Astrocyte of the hippocampus (primary cell): ENCODE measurements at regions not wholly inside any gene's neighbourhood (a gene's known extent, or its start where the extent isn't known, plus 50 kb on each side); places are given as distances from the start of the nearest gene placed in this dataset.
A peak's percentile ranks its signal among the peaks of the same experiment; 100 is the strongest.

Source experiments
- DNase-seq: peaks from one replicate; pipeline ENCODE4 v3.0.0; 2011; ENCODE audit warnings: low read depth, low spot score

GRCh38 chr15:94177112-94177511 lies 54.2 kb upstream of the MCTP2 start:
- DNase-seq = no peak

GRCh38 chr15:94175420-94175819 lies 55.9 kb upstream of the MCTP2 start:
- DNase-seq = no peak

- DNase-seq = peak; percentile 35
Observed at GRCh38 chr15:94174399-94174802, 57.0 kb upstream of the MCTP2 start.

GRCh38 chr15:94168250-94168649 lies 63.1 kb upstream of the MCTP2 start:
- DNase-seq = no peak

DNA sequence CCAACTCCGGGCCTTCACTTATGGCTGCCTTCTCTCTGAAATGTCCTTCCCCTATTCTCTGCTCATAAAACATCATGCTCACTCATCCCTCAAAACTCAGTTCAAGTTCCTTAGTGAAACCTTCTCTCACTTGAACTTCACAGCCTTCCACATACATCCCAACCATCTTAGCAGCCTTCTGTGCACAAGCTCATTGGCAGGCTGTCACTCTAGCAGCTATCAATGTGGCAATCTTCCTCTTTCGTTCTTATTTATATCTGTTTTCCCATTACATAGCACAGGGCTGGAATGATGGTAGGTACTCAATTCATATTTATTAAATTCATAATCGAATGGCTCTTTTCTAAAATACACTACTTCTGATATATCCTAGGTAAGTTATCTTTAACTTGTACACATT lies 66.4 kb upstream of the MCTP2 start:
- DNase-seq = no peak

DNA sequence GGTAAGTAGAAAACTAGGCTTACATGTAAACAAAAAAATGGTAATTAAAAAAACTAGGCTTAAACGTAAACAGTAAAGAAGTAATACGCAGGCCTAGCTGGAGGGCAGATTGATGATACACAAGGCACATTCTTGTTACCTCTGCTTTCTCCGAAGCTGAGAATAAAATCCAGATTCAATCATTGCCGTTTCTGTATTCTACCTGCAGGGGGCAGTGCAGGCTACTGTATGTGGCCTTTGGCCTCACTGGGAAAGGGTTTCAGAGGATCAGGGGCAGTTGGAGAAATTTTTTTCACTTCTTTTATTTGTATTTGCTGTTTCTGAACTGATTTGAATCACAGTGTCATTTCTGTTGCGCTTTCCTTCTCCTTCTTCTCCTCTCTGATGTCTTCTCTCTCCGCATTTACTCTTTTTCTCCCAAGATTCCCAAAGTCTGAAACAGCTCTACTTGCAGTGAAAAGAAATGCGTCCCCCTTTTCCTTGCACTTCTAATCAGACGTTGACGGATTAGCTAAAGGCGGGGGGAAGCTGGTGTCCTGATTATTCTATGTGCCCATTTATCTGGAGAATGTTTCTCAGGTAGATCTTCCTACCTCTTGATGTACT lies 67.1 kb upstream of the MCTP2 start:
- peak; percentile 70 for DNase-seq

DNA sequence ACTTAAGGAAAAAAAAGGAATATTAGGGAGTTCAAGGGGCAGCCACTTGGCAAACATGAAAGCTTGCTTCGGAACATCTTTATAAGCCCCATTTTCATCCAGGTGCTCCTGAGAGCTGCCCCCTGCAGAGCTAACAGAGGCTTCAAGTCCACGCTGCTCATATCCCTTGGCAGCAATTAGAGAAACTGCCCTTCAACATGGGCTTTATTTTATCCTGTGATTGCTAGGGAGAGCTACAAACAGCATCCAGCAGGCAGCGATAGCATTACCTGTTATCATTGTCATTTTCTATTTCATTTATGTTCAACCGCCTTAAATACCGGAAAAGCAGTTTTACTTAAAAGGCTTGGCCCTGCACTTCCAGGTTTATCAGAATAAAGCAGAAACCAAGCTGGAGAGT lies 68.4 kb upstream of the MCTP2 start:
- DNase-seq = no peak

- DNase-seq = no peak
Observed at GRCh38 chr15:94154255-94154654, 77.1 kb upstream of the MCTP2 start.

DNA sequence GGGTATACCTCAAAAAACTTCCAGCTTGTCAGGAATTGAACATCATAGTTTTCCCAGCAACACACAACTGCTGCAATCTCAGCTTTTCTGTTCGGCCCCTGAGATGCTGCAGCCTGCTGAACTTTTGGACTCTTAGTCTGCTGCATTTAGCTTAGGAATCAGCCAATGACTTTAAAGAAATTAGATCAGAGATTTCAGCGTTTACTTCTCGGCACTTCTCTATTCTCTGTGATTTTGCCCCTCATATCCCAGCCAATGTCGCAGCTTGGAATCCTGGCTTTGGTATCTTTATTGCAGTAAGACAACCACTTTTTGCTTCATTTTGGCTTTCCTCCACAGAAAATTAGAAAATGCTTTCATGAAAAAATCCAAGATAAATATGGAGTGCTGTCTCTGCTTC lies 86.3 kb upstream of the MCTP2 start:
- no peak for DNase-seq

DNA sequence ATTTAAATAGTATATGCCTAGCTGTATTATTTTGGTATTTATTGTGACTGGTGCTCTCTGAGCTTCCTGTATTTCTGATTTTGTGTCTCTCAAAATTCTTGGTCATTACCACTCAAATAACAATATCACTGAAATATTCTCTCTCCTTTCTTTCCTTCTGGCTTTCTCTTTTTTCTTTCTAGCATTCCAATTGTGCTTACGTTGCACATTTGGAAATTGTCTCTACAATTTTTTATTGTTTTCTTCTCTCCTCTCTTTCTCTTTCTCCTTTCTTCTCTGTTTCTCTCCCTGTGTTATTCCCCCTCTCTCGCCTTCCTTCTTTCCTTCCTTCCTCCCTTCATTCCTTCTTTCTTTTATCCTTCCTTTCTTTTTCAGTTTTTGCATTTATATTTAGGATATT lies 89.6 kb upstream of the MCTP2 start:
- DNase-seq = no peak

DNA sequence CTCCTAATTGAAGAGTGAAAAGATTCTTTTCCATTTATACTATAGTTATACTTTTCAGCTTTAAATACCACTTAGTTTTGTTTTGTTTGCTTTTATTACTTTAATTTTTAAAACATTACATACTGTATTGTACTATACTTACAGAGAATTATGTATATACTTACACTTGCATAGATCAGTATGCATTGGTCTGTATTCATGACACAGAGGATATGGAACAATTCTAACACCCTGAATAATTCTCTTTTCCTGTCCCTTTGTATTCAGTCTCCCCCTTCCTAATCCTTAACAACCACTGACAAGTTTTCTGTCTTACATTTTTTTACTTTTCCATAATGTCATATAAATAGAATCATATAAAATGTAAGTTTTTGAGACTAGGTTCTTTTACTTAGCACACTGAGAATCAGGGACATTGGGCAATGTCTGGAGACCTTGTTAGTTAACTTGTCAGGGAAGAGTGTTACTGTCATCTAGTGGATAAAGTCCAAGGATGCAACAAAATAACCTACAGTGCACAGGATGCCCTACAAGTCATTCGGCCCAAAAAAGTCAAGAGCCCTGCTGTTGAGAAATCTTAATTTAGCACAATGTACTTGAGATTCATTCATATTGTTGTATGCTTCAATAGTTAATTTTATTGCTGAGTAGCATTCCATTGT lies 95.7 kb upstream of the MCTP2 start:
- no peak for DNase-seq

DNA sequence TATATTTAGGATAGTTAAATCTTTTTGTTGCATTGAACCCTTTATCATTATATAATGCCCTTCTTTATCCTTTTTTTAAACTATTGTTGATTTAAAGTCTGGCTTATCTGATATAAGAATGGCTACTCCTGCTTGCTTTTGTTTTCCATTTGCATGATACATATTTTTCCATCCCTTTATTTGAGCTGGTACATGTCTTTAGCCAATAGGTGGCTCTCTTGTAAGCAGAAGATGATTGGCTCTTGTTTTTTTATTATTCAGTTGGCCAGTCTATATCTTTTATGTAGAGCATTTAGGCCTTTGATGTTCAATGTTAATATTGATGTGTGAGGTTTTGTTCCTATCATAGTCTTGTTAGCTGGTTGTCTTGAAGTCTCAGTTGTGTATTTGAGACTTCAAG lies 99.5 kb upstream of the MCTP2 start:
- DNase-seq = no peak

GRCh38 chr15:94130504-94130903 lies 100.9 kb upstream of the MCTP2 start:
- DNase-seq = no peak

DNA sequence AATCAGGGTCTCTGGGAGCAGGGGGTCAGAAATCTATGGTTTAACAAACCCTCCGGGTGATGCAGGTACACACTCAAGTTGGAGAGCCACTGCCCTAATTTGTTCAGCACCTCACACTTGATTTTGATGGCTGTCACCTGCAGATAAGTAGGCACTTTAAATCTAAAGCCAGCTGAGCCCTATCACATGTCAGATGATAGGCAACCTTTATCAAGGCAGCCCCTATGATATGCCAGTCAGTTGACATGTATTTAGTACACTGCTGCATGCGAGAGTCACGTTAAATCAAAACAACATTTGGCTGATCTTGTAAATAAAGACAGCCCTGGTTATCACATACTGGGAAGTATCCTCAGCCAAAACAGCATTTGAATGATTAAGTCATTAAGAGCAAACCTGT lies 104.4 kb upstream of the MCTP2 start:
- DNase-seq = no peak

DNA sequence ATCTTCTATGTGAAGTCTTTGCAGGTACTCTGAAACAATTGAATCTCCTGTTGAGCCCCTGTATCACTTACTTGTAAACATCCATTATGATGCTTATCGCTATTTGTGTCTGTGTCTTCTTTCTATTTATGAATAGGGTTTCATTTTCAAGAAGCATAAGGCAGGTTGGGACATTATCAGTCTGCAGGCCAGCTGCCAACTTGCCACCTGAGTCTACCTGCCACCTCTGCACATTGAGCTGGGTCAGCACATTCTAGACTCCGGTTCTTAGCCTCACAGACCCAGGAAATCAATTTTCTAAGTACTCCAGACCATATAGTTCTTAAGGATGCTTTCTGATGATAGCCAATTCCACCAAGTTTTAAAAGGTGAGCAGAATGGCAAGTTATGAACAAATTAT lies 105.7 kb upstream of the MCTP2 start:
- no peak for DNase-seq

- DNase-seq = no peak
Observed at GRCh38 chr15:94125156-94125555, 106.2 kb upstream of the MCTP2 start.

DNA sequence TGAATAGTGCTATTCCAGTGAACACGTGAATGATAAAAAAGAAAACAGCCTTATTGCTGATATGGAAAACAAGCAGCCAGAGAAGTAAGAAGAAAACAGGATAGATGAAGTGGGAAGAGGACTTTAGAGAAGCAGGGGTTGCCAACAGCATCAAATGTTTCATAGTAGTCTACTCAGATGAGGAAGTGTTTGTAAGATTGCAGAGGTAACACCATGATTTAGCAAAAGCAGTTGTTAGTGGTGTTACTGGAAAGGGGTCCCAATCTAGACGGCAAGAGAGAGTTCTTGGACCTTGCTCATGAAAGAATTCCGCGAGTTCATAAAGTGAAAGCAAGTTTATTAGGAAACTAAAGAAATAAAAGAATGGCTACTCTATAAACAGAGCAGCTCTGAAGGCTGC lies 108.8 kb upstream of the MCTP2 start:
- DNase-seq = no peak

DNA sequence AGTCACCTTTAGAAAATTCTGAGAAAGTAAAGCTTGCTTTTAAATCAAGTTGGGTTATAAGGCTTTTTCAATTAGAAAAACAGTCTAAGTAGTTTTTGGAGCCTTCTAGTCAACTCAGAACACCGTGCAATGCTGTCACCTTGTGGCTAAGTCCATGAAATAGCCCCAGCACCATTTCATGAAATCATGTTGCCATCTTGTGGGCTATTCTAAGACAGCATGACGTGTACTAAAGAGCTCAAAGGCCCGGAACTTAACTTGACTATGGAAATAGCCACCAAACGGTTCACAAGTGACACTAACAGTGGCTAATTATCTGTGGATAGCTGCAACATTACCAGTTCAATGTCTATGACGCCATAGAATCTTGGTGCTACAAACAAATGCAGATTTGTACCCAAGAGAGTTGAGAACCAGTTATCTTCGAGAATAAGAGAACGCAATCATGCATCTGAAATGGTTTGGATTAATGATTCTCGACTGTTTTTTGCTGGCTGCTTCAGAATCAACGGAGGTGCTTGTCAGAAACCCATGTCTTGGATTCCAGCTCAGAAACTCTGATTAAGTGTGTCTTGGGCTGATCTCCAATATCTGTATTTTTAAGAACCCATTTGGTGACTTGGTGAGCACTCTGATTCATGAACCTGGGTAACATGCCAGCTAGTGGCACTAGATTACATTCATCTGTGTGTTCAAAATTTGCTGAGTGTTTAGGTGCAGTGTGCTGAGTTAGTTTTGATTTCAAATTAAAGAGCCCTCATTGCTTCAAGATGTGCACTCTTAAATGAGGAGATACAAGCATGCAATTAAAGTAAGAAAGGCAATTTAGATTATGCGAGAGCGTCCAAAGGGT lies 111.2 kb upstream of the MCTP2 start:
- DNase-seq = peak; percentile 93

GRCh38 chr15:94119298-94119811 lies 112.0 kb upstream of the MCTP2 start:
- DNase-seq = peak; percentile 34

- peak; percentile 35 for DNase-seq
Observed at GRCh38 chr15:94110476-94111130, 120.8 kb upstream of the MCTP2 start.

GRCh38 chr15:94107652-94108051 lies 123.7 kb upstream of the MCTP2 start:
- DNase-seq = no peak

DNA sequence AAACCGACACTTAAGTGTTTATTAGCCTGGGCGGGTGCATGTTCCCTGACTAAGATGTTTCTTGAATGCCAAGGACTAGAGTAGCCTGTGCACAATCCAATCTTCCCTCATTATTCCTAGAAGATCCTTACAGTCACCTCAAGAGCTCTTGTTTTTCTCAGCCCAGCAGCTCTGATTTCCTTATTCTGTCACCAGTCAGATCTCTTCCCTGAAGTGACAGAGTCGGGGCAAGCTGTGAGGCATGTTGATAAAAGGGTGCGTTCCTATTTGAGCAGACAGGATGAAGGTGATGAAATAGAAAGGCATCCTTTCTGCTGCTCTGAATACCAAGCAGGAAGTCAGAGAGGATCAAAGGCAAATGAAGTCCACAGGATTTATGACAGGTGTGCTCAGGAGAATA lies 125.6 kb upstream of the MCTP2 start:
- DNase-seq = no peak
